Upper lobe of left lung (tissue), 4 donors: ENCODE measurements at regions not wholly inside any gene's neighbourhood (a gene's known extent, or its start where the extent isn't known, plus 50 kb on each side); places are given as distances from the start of the nearest gene placed in this dataset.

Experiments used
- EP300 ChIP-seq, 4 donors: sonication (generic); formaldehyde crosslinking; IDR thresholded peaks; one replicate each; pipeline ENCODE4 v1.5.1; 2017; ENCODE audit warnings: antibody characterized with exemption in 4 of 4, control low read depth in 2 of 4
- POLR2A ChIP-seq, 4 donors: fragments of 450-650 bp; IDR thresholded peaks; one replicate each; pipeline ENCODE4 v1.5.1; 2016 to 2017; ENCODE audit warnings: antibody characterized with exemption in 4 of 4, mild to moderate bottlenecking in 2 of 4

GRCh38 chr7:106520962-106521514 is 139.9 kb downstream of the CCDC71L start:
- TF ChIP-seq EP300 (IDR thresholded peaks at IDR 0.05) (no peak), POLR2A (IDR thresholded peaks at IDR 0.05) (no peak)
